Naive thymus-derived CD8-positive, alpha-beta T cell (primary cell): ENCODE measurements at regions not wholly inside any gene's neighbourhood (a gene's known extent, or its start where the extent isn't known, plus 50 kb on each side); places are given as distances from the start of the nearest gene placed in this dataset.
"Not testable (repeated sequence)": the region's sequence is repeated elsewhere in the genome, so short reads cannot be mapped to it uniquely, and the experiment has no call there.

Experiments used
- ATAC-seq, 2 donors: fragments of 150-1000 bp; cut with Tn5 transposase in 1 of 2; sonication (Bioruptor Pico), chemical (Tn5 transposase) in 1 of 2; 1 replicate in 1 of 2; 2 replicates in 1 of 2; pipeline ENCODE4 v1.10.0; 2021; ENCODE audit warnings: mild to moderate bottlenecking in 2 of 2, moderate library complexity in 2 of 2
- POLR2A ChIA-PET: fragments of 350-600 bp; sonication (Branson Sonifier 250); formaldehyde crosslinking; loops from one replicate; lab custom pipeline; 2021; ENCODE audit warnings: antibody characterized with exemption; lab: Charles Lee
- DNase-seq, 10 donors: peaks; one replicate each; pipeline versions ENCODE4 v3.0.0 to v3.0.0-alpha.2; 2020 to 2022
- H3K27ac Mint-ChIP-seq, 10 donors: one replicate each; pipeline ENCODE4 v1.8.0; 2020 to 2022; ENCODE audit warnings: mild to moderate bottlenecking in 10 of 10, mixed read lengths in 10 of 10, moderate library complexity in 4 of 10, inconsistent platforms in 1 of 10
- H3K27me3 Mint-ChIP-seq, 5 donors: one replicate each; pipeline ENCODE4 v1.8.0; 2021 to 2022; ENCODE audit warnings: mixed read lengths in 5 of 5
- H3K36me3 Mint-ChIP-seq, 3 donors: one replicate each; pipeline ENCODE4 v1.8.0; 2020 to 2022; ENCODE audit warnings: mixed read lengths in 3 of 3, mild to moderate bottlenecking in 2 of 3, inconsistent platforms in 1 of 3
- H3K4me1 Mint-ChIP-seq, 4 donors: one replicate each; pipeline ENCODE4 v1.8.0; 2021 to 2022; ENCODE audit warnings: mixed read lengths in 4 of 4
- H3K4me3 Mint-ChIP-seq, 10 donors: one replicate each; pipeline ENCODE4 v1.8.0; 2020 to 2022; ENCODE audit warnings: mild to moderate bottlenecking in 10 of 10, mixed read lengths in 10 of 10, moderate library complexity in 6 of 10, inconsistent platforms in 1 of 10
- H3K9me3 Mint-ChIP-seq, 9 donors: one replicate each; pipeline ENCODE4 v1.8.0; 2020 to 2022; ENCODE audit warnings: mixed read lengths in 9 of 9, mild to moderate bottlenecking in 3 of 9, inconsistent platforms in 1 of 9, moderate library complexity in 1 of 9

GRCh38 chr5:51225789-51226742 lies 157.2 kb upstream of the ISL1 start:
- Mint-ChIP-seq H3K36me3 (peaks cover 0 to 8% (median 0%) of the 10 kb centered on the region in 3 donors), H3K27ac (no peak overlapping the region), H3K4me1 (no peaks in the 10 kb centered on the region), H3K27me3 (no peaks in the 10 kb centered on the region), H3K9me3 (peaks cover 8 to 40% (median 16%) of the 10 kb centered on the region in 9 donors), H3K4me3 (no peak overlapping the region)
- POLR2A ChIA-PET: no interaction called here
- no peak for ATAC-seq
- no peak for DNase-seq

- H3K9me3 Mint-ChIP-seq: peaks cover 6 to 32% (median 17%) of the 10 kb centered on the region in 9 donors
- no peaks in the 10 kb centered on the region for H3K4me1 Mint-ChIP-seq
- H3K4me3 Mint-ChIP-seq: no peak overlapping the region
- H3K27me3 Mint-ChIP-seq: no peaks in the 10 kb centered on the region
- DNase-seq: no peak
- no peak overlapping the region for H3K27ac Mint-ChIP-seq
- ATAC-seq: no peak
- H3K36me3 Mint-ChIP-seq: peaks cover 0 to 16% (median 0%) of the 10 kb centered on the region in 3 donors
- POLR2A ChIA-PET: no interaction called here
These were observed 155.2 kb upstream of the ISL1 start for GRCh38 chr5:51227963-51228470.

- no peak overlapping the region for H3K27ac Mint-ChIP-seq
These were observed 152.9 kb upstream of the ISL1 start for GRCh38 chr5:51230336-51230735.

GRCh38 chr5:51242456-51242855 lies 140.8 kb upstream of the ISL1 start:
- Mint-ChIP-seq H3K9me3 (peaks cover 0 to 23% (median 4%) of the 10 kb centered on the region in 9 donors), H3K27me3 (peaks cover 0 to 1% (median 0%) of the 10 kb centered on the region in 5 donors), H3K27ac (no peak overlapping the region), H3K4me3 (no peak overlapping the region), H3K36me3 (no peaks in the 10 kb centered on the region), H3K4me1 (no peaks in the 10 kb centered on the region)
- ATAC-seq (no peak), DNase-seq (no peak)
- POLR2A ChIA-PET: no interaction called here

More at GRCh38 chr5:51230336-51230735, 152.9 kb upstream of the ISL1 start:
- Mint-ChIP-seq H3K4me3 (no peak overlapping the region), H3K27me3 (no peaks in the 10 kb centered on the region), H3K36me3 (peaks cover 0 to 16% (median 0%) of the 10 kb centered on the region in 3 donors), H3K4me1 (no peaks in the 10 kb centered on the region), H3K9me3 (peaks cover 6 to 30% (median 17%) of the 10 kb centered on the region in 9 donors)
- ATAC-seq: no peak
- POLR2A ChIA-PET: no interaction called here
- no peak for DNase-seq

GRCh38 chr5:51250957-51251356 lies 132.3 kb upstream of the ISL1 start:
- H3K27me3 Mint-ChIP-seq, H3K4me3 Mint-ChIP-seq, ATAC-seq, POLR2A ChIA-PET, H3K27ac Mint-ChIP-seq, H3K36me3 Mint-ChIP-seq, H3K4me1 Mint-ChIP-seq, DNase-seq: not testable (repeated sequence)
- peaks cover 0 to 16% (median 8%) of the 10 kb centered on the region in 9 donors for H3K9me3 Mint-ChIP-seq

GRCh38 chr5:51271261-51271660 lies 112.0 kb upstream of the ISL1 start:
- Mint-ChIP-seq H3K36me3 (no peaks in the 10 kb centered on the region), H3K4me1 (no peaks in the 10 kb centered on the region), H3K27ac (no peak overlapping the region), H3K4me3 (no peak overlapping the region), H3K27me3 (peaks cover 0 to 4% (median 0%) of the 10 kb centered on the region in 5 donors), H3K9me3 (peaks cover 0 to 22% (median 5%) of the 10 kb centered on the region in 9 donors)
- no peak for DNase-seq
- no peak for ATAC-seq
- POLR2A ChIA-PET: no interaction called here

DNA sequence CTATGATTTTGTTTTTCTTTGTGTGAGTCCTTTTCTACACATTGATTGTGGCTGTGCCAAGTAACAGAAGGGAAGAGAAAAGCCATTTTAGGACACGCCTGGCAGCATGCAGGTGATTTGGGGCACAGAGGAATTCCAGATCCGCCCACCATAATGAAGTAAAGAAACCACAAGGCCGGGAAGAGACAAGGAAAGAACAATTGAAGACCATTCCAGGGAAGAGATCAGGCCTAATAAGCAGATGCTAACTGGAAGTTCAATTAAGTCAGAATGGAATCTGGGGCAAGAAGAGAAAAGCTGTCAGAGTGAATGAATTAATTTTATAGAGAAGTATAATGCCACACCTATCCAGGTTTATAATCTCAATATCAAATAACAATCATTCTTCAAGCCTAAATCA lies 110.2 kb upstream of the ISL1 start:
- Mint-ChIP-seq H3K36me3 (no peaks in the 10 kb centered on the region), H3K9me3 (peaks cover 0 to 22% (median 5%) of the 10 kb centered on the region in 9 donors), H3K4me3 (no peak overlapping the region), H3K27me3 (peaks cover 0 to 4% (median 0%) of the 10 kb centered on the region in 5 donors), H3K27ac (no peak overlapping the region), H3K4me1 (no peaks in the 10 kb centered on the region)
- ATAC-seq (no peak), DNase-seq (no peak)
- POLR2A ChIA-PET: no interaction called here

DNA sequence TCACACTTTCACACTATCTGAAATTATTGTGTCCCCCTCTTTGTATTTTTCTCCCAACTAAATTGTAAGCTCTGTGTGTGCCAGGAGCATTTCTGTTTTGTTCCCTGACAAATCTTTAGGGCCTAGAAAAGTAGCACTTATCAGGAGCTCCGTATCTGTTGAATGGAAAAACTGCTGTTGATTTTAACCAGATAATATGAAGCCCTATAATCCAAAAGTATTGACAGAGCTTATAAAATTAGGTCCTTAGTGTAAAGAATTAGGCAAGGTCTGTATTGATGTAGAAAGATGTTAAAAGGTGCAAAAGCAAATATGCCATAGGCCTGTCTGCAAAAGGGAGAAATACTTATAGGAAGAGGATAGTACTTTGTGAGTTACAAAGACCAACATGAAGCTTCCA lies 109.4 kb upstream of the ISL1 start:
- Mint-ChIP-seq H3K36me3 (no peaks in the 10 kb centered on the region), H3K27me3 (peaks cover 0 to 4% (median 0%) of the 10 kb centered on the region in 5 donors), H3K4me3 (no peak overlapping the region), H3K27ac (no peak overlapping the region), H3K9me3 (peaks cover 0 to 22% (median 5%) of the 10 kb centered on the region in 9 donors), H3K4me1 (no peaks in the 10 kb centered on the region)
- DNase-seq (no peak), ATAC-seq (no peak)
- POLR2A ChIA-PET: no interaction called here

DNA sequence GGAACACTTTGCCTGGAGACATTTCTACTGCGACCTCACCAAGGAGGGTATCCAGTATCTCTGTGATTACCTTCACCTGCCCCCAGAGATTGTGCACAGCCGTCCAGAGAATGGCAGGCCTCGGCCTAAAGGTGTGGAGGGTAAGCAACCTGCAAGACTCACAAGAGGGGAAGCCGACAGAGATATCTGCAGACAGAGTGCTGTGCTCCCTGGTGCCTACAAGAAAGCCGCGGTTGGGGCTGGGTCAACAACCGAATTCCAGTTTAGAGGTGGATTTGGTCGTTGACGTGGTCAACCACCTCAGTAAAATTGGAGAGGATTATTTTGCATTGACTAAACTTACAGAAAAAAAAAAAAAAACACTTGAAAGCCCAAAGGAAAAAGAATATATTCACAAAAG lies 107.8 kb upstream of the ISL1 start:
- no peaks in the 10 kb centered on the region for H3K36me3 Mint-ChIP-seq
- no peak overlapping the region for H3K27ac Mint-ChIP-seq
- peaks cover 0 to 4% (median 0%) of the 10 kb centered on the region in 5 donors for H3K27me3 Mint-ChIP-seq
- H3K4me3 Mint-ChIP-seq: no peak overlapping the region
- peaks cover 0 to 22% (median 5%) of the 10 kb centered on the region in 9 donors for H3K9me3 Mint-ChIP-seq
- POLR2A ChIA-PET: no interaction called here
- no peak for DNase-seq
- H3K4me1 Mint-ChIP-seq: no peaks in the 10 kb centered on the region
- ATAC-seq: no peak

DNA sequence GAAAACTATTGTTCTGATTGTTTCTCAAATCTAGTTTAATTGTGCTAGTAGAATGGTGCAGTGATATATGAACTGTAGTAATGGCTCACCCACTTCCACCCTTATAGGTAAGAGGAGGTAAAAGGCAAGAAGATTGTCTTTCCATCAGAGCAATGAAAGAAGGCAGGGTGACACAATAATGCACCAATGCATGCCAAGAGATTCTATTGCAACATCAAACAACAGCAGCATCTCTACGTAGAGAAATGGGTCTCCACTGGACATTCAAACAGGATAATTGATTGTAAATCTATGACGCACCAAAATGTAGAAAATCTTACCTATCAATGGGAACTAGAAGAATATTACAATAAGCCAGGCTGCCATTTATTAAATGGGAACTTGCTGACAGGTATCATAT lies 107.0 kb upstream of the ISL1 start:
- H3K36me3 Mint-ChIP-seq: no peaks in the 10 kb centered on the region
- peaks cover 0 to 4% (median 0%) of the 10 kb centered on the region in 5 donors for H3K27me3 Mint-ChIP-seq
- H3K9me3 Mint-ChIP-seq: peaks cover 0 to 22% (median 6%) of the 10 kb centered on the region in 9 donors
- no peak overlapping the region for H3K27ac Mint-ChIP-seq
- no peaks in the 10 kb centered on the region for H3K4me1 Mint-ChIP-seq
- ATAC-seq (no peak), DNase-seq (no peak)
- POLR2A ChIA-PET: no interaction called here
- H3K4me3 Mint-ChIP-seq: no peak overlapping the region

- no peak overlapping the region for H3K4me3 Mint-ChIP-seq
- no peak overlapping the region for H3K27ac Mint-ChIP-seq
- ATAC-seq: no peak
- H3K4me1 Mint-ChIP-seq: no peaks in the 10 kb centered on the region
- POLR2A ChIA-PET: no interaction called here
- peaks cover 0 to 13% (median 4%) of the 10 kb centered on the region in 9 donors for H3K9me3 Mint-ChIP-seq
- no peaks in the 10 kb centered on the region for H3K36me3 Mint-ChIP-seq
- peaks cover 0 to 4% (median 0%) of the 10 kb centered on the region in 5 donors for H3K27me3 Mint-ChIP-seq
- DNase-seq: no peak
These were observed 104.7 kb upstream of the ISL1 start for GRCh38 chr5:51278539-51278938.

- ATAC-seq (no peak), DNase-seq (no peak)
- H3K36me3 Mint-ChIP-seq: no peaks in the 10 kb centered on the region
- POLR2A ChIA-PET: no interaction called here
- H3K27ac Mint-ChIP-seq: no peak overlapping the region
- peaks cover 0 to 10% (median 5%) of the 10 kb centered on the region in 9 donors for H3K9me3 Mint-ChIP-seq
- peaks cover 0 to 4% (median 0%) of the 10 kb centered on the region in 5 donors for H3K27me3 Mint-ChIP-seq
- no peaks in the 10 kb centered on the region for H3K4me1 Mint-ChIP-seq
- H3K4me3 Mint-ChIP-seq: no peak overlapping the region
These were observed 103.1 kb upstream of the ISL1 start for GRCh38 chr5:51279983-51280706.

- H3K27ac Mint-ChIP-seq: no peak overlapping the region
- H3K9me3 Mint-ChIP-seq: peaks cover 0 to 5% (median 0%) of the 10 kb centered on the region in 9 donors
- DNase-seq (no peak), ATAC-seq (no peak)
- POLR2A ChIA-PET: no interaction called here
- H3K36me3 Mint-ChIP-seq: no peaks in the 10 kb centered on the region
- H3K4me1 Mint-ChIP-seq: no peaks in the 10 kb centered on the region
- no peak overlapping the region for H3K4me3 Mint-ChIP-seq
- H3K27me3 Mint-ChIP-seq: no peaks in the 10 kb centered on the region
These were observed 97.2 kb upstream of the ISL1 start for GRCh38 chr5:51286046-51286445.
